ENCODE measurements at regions not wholly inside any gene's neighbourhood (a gene's known extent, or its start where the extent isn't known, plus 50 kb on each side); places are given as distances from the start of the nearest gene placed in this dataset.

GRCh38 chr12:131454418-131455217 lies 256.3 kb upstream of the SFSWAP start:
- peak in 5 of 6 experiments; percentile 49 to 77 (median 53) for TF ChIP-seq CTCF (IDR thresholded peaks at IDR 0.05)
- TF ChIP-seq POLR2A (IDR thresholded peaks at IDR 0.05): no peak

Measured in esophagus squamous epithelium (tissue), 4 donors.